Common myeloid progenitor, CD34-positive (primary cell): ENCODE measurements at regions not wholly inside any gene's neighbourhood (a gene's known extent, or its start where the extent isn't known, plus 50 kb on each side); places are given as distances from the start of the nearest gene placed in this dataset.

Experiments used
- CTCF ChIA-PET: fragments of 350-600 bp; sonication (Branson Sonifier 250); formaldehyde crosslinking; loops from one replicate; lab custom pipeline; 2021; ENCODE audit warnings: antibody characterized with exemption; lab: Charles Lee
- POLR2A ChIA-PET: fragments of 350-600 bp; sonication (Branson Sonifier 250); formaldehyde crosslinking; loops from one replicate; lab custom pipeline; 2021; ENCODE audit warnings: antibody characterized with exemption; lab: Charles Lee
- DNase-seq, 3 donors: peaks; one replicate each; pipeline versions ENCODE4 v3.0.0 to v3.0.0-alpha.2; 2013
- H3K27ac ChIP-seq, 2 experiments: 1 replicate in 1 of 2; 2 replicates in 1 of 2; pipeline ENCODE4 v1.7.0; 2013; ENCODE audit warnings: inconsistent platforms in 2 of 2, low read length in 2 of 2, mild to moderate bottlenecking in 2 of 2, low read depth in 1 of 2, moderate library complexity in 1 of 2; ENCODE audit not compliant: severe bottlenecking in 2 of 2, insufficient read depth in 1 of 2, poor library complexity in 1 of 2
- H3K27me3 ChIP-seq, 5 experiments: replicated peaks in 2 of 5; 1 replicate in 3 of 5; 2 replicates in 2 of 5; pipeline versions ENCODE4 v1.6.1 to v1.7.0; 2013; ENCODE audit warnings: low read length in 4 of 5, mild to moderate bottlenecking in 2 of 5, moderate library complexity in 2 of 5, inconsistent platforms in 1 of 5; ENCODE audit not compliant: insufficient read depth in 5 of 5, control insufficient read depth in 4 of 5
- H3K36me3 ChIP-seq, 4 experiments: 1 replicate in 2 of 4; 2 replicates in 2 of 4; pipeline versions ENCODE4 v1.6.1 to v1.7.0; 2013; ENCODE audit warnings: low read length in 3 of 4, control low read depth in 1 of 4, mild to moderate bottlenecking in 1 of 4; ENCODE audit not compliant: control insufficient read depth in 4 of 4, insufficient read depth in 4 of 4
- H3K4me1 ChIP-seq, 4 experiments: 1 replicate in 3 of 4; 2 replicates in 1 of 4; pipeline versions ENCODE4 v1.6.1 to v1.7.1; 2013; ENCODE audit warnings: low read length in 3 of 4, mild to moderate bottlenecking in 3 of 4, control low read depth in 1 of 4, inconsistent platforms in 1 of 4, moderate library complexity in 1 of 4; ENCODE audit not compliant: control insufficient read depth in 4 of 4, insufficient read depth in 4 of 4; ENCODE audit errors: control extremely low read depth in 1 of 4
- H3K4me3 ChIP-seq, 7 experiments: 1 replicate in 4 of 7; 2 replicates in 3 of 7; pipeline versions ENCODE4 v1.5.1 to v1.7.0; 2013; ENCODE audit warnings: mild to moderate bottlenecking in 7 of 7, low read length in 6 of 7, moderate library complexity in 6 of 7, inconsistent platforms in 2 of 7, low read depth in 2 of 7, control low read depth in 1 of 7; ENCODE audit not compliant: insufficient read depth in 4 of 7, control insufficient read depth in 1 of 7; ENCODE audit errors: extremely low read depth in 1 of 7
- H3K9me3 ChIP-seq, 5 experiments: 1 replicate in 4 of 5; 2 replicates in 1 of 5; pipeline versions ENCODE4 v1.6.1 to v1.7.1; 2013; ENCODE audit warnings: low read length in 4 of 5, mild to moderate bottlenecking in 2 of 5, inconsistent platforms in 1 of 5, low read depth in 1 of 5, moderate library complexity in 1 of 5; ENCODE audit not compliant: control insufficient read depth in 4 of 5, insufficient read depth in 2 of 5; ENCODE audit errors: control extremely low read depth in 1 of 5
- WGBS: methylation state at CpG from one replicate; pipeline ENCODE4 v1.1.5; 2013; ENCODE audit not compliant: insufficient coverage; 5-methylcytosine and 5-hydroxymethylcytosine counted together

GRCh38 chr13:100746953-100747683, 72.5 kb upstream of the TMTC4 start:
- H3K27me3 ChIP-seq, result no peaks in the 10 kb centered on the region
- 89% methylated on average over 4 of the region's 6 CpGs for WGBS
- H3K27ac ChIP-seq, result no peak overlapping the region
- ChIA-PET POLR2A (no interaction called here), CTCF (no interaction called here)
- no peaks in the 10 kb centered on the region for H3K4me1 ChIP-seq
- no peaks in the 10 kb centered on the region for H3K9me3 ChIP-seq
- no peaks in the 10 kb centered on the region for H3K36me3 ChIP-seq
- no peak for DNase-seq
- H3K4me3 ChIP-seq, result no peak overlapping the region

DNA sequence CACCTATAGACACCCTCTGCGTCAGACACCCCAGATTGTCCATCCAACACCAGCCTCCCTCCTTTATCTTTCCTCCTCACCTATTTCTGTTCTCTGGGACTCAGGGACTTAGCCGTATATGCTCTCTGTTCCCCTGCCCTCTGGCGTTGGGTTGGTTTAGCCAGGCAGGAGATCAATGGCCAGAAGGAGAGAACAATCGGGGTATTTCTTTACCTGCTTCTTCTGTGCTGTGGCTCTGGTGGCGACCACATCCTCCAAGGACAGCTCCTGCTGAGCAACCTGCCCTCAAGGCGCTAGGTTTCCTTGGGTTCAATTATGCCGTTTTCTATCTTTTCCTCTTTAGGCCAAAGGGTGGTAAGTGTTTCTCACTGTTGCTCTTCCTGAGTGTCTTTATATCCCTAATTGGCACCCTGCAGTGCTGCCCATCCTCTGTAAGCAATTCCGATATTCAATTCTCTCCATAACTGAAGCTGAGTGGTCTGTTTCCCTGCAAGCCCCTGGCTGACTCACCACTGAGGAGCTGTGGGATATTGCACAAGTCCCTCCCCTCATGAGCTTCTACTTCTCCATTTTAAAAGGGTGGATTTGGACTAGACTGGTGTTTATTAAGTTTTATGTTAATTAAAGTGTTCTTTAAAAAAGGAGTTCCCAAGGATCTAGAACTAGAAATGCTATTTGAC, 63.7 kb upstream of the TMTC4 start:
- peak in 1 of 3 donors; percentile 3 for DNase-seq
- no peaks in the 10 kb centered on the region for H3K36me3 ChIP-seq
- no peaks in the 10 kb centered on the region for H3K4me1 ChIP-seq
- H3K4me3 ChIP-seq, result no peak overlapping the region
- no peak overlapping the region for H3K27ac ChIP-seq
- WGBS, result 96% methylated on average over 8 of the region's 8 CpGs
- H3K27me3 ChIP-seq, result peaks cover 0 to 1% (median 0%) of the 10 kb centered on the region in 5 experiments
- CTCF ChIA-PET, result no interaction called here
- POLR2A ChIA-PET, result no interaction called here
- H3K9me3 ChIP-seq, result no peaks in the 10 kb centered on the region

DNA sequence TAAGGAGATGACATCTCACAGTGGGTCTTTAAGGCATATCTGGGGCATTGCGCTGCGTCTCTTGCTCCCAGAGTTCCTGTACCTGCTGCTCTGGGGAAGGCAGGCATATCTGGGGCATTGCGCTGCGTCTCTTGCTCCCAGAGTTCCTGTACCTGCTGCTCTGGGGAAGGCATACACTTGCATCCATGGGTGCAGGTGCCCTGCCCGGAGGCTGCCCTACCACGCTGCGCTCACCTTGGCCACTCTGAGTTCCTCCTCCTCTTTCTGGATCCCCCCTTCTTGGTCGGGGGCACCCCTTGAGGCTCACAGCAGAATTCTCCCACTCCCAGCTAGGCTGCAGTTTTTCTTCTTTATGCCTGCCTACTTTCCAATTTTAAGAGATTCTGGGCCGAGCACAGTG, 60.9 kb upstream of the TMTC4 start:
- Histone ChIP-seq H3K4me1 (no peaks in the 10 kb centered on the region), H3K27ac (no peak overlapping the region), H3K9me3 (no peaks in the 10 kb centered on the region), H3K27me3 (no peaks in the 10 kb centered on the region), H3K4me3 (no peak overlapping the region), H3K36me3 (no peaks in the 10 kb centered on the region)
- no peak for DNase-seq
- WGBS, result 91% methylated on average over 9 of the region's 9 CpGs
- ChIA-PET CTCF (no interaction called here), POLR2A (no interaction called here)

- H3K4me1 ChIP-seq, result no peaks in the 10 kb centered on the region
- no peaks in the 10 kb centered on the region for H3K27me3 ChIP-seq
- H3K9me3 ChIP-seq, result no peaks in the 10 kb centered on the region
- WGBS, result 100% methylated on average over 1 of the region's 1 CpG
- ChIA-PET CTCF (interaction anchor here (2.8 kb wide), 1 partner anchor 11 kb away, joined by 9 read pairs; no protein-coding TSS in a partner anchor), POLR2A (no interaction called here)
- H3K36me3 ChIP-seq, result no peaks in the 10 kb centered on the region
- H3K27ac ChIP-seq, result no peak overlapping the region
- no peak for DNase-seq
- H3K4me3 ChIP-seq, result no peak overlapping the region
Observed at GRCh38 chr13:100734194-100734720, 59.7 kb upstream of the TMTC4 start.

DNA sequence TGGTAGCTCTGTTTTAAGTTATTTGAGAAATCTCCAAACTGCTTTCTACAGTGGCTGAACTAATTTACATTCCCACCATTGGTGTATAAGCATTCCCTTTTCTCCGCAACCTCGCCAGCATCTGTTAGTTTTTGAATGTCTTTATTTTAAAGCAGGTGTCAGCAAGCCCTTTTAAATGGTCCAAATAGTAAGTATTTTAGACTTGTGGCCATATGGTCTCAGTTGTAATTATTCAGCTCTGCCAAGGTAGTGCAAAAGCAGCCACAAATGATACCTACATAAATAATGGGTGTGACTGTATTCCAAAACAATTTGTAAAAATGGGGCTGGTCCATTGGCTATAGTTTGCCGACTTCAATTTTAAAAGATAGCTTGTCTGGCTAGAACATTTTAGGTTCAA, 58.7 kb upstream of the TMTC4 start:
- H3K4me3 ChIP-seq, result no peak overlapping the region
- no CpG with 5 or more reads among the region's 3 CpGs for WGBS
- no peaks in the 10 kb centered on the region for H3K27me3 ChIP-seq
- CTCF ChIA-PET, result interaction anchor here (2.8 kb wide), 1 partner anchor 10 kb away, joined by 9 read pairs; no protein-coding TSS in a partner anchor
- no peaks in the 10 kb centered on the region for H3K4me1 ChIP-seq
- H3K36me3 ChIP-seq, result no peaks in the 10 kb centered on the region
- H3K9me3 ChIP-seq, result peaks cover 0 to 2% (median 0%) of the 10 kb centered on the region in 5 experiments
- no peak overlapping the region for H3K27ac ChIP-seq
- POLR2A ChIA-PET, result no interaction called here
- DNase-seq, result no peak

DNA sequence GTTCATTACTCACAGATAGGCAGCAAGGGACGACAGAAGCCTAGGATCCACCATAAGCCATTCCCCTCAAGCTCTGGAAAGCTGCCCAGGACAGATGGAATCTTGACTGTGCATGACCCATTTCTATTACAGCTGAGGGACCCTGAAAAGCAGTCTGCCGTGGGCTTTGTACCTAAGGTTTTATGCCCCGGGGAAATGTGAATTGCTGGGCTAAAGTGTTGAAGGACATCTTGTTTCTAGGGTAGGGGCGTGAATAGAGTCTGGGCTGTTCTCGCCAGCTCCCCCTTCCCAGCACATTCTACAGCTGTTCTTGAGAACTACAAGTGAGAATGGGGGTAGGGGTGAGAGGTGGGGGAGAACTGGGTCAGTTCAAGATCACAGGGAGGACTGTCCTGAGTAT, 53.6 kb upstream of the TMTC4 start:
- DNase-seq, result no peak
- Histone ChIP-seq H3K36me3 (no peaks in the 10 kb centered on the region), H3K27ac (no peak overlapping the region), H3K9me3 (peaks cover 0 to 9% (median 2%) of the 10 kb centered on the region in 5 experiments), H3K4me3 (no peak overlapping the region), H3K4me1 (no peaks in the 10 kb centered on the region), H3K27me3 (no peaks in the 10 kb centered on the region)
- 94% methylated on average over 5 of the region's 5 CpGs for WGBS
- ChIA-PET POLR2A (no interaction called here), CTCF (no interaction called here)

- Histone ChIP-seq H3K36me3 (no peaks in the 10 kb centered on the region), H3K27me3 (no peaks in the 10 kb centered on the region), H3K27ac (no peak overlapping the region), H3K4me1 (no peaks in the 10 kb centered on the region), H3K9me3 (peaks cover 0 to 9% (median 2%) of the 10 kb centered on the region in 5 experiments), H3K4me3 (no peak overlapping the region)
- WGBS, result 89% methylated on average over 4 of the region's 6 CpGs
- ChIA-PET POLR2A (no interaction called here), CTCF (interaction anchor here (1.3 kb wide), 1 partner anchor 146 kb away, joined by 3 read pairs; no protein-coding TSS in a partner anchor)
- DNase-seq, result no peak
Observed at GRCh38 chr13:100725472-100725871, 50.9 kb upstream of the TMTC4 start.
